Spleen (tissue), 7 donors: ENCODE measurements at regions not wholly inside any gene's neighbourhood (a gene's known extent, or its start where the extent isn't known, plus 50 kb on each side); places are given as distances from the start of the nearest gene placed in this dataset.

Experiments used
- CTCF ChIP-seq, 11 experiments: fragments of 200-600 bp in 7 of 11; fragments of 450-650 bp in 4 of 11; sonication (generic) in 4 of 11; IDR thresholded peaks in 8 of 11; conservative IDR thresholded peaks in 3 of 11; 1 replicate in 7 of 11; 2 replicates in 4 of 11; pipeline versions ENCODE4 v1.4.0 to v1.8.0; 2016 to 2021; ENCODE audit warnings: antibody characterized with exemption in 11 of 11, inconsistent platforms in 4 of 11, mild to moderate bottlenecking in 1 of 11
- POLR2A ChIP-seq, 3 donors: fragments of 450-650 bp; IDR thresholded peaks; one replicate each; pipeline ENCODE4 v1.5.1; 2017; ENCODE audit warnings: antibody characterized with exemption in 3 of 3, mild to moderate bottlenecking in 1 of 3
- donor health status: DM: no; HTN: no; CAD: no; lungs with moderate emphysema.
- donor health status: DM: no; HTN: no; CAD: no.
- donor health status: DM: no; HTN: no; CAD: no.

- no peak for TF ChIP-seq POLR2A (IDR thresholded peaks at IDR 0.05)
- TF ChIP-seq CTCF (IDR thresholded peaks at IDR 0.05 in 8 of 11, conservative IDR thresholded peaks at IDR 0.05 in 3 of 11): no peak
Observed at GRCh38 chr12:77299001-77299400, 233.6 kb upstream of the E2F7 start.
